KBM-7 (cell line): ENCODE measurements at regions not wholly inside any gene's neighbourhood (a gene's known extent, or its start where the extent isn't known, plus 50 kb on each side); places are given as distances from the start of the nearest gene placed in this dataset.
"Not testable (repeated sequence)": the region's sequence is repeated elsewhere in the genome, so short reads cannot be mapped to it uniquely, and the experiment has no call there.

Experiments used
- DNase-seq: peaks from one replicate; pipeline ENCODE4 v3.0.0-alpha.2; 2015
- in situ Hi-C: fragments of 300-500 bp; cut with MboI; formaldehyde crosslinking; loops from 2 replicates; pipeline ENCODE4 v1.14.3; 2020; ENCODE audit warnings: low sequenced_read_pairs, low pct_unique_long_range_greater_than_20kb, mixed read lengths

GRCh38 chrX:39690541-39691415 lies 407.0 kb downstream of the BCOR start:
- no peak for DNase-seq
- in situ Hi-C loops = no loop called here

- DNase-seq = no peak
- in situ Hi-C loops = no loop called here
These were observed 406.0 kb downstream of the BCOR start for GRCh38 chrX:39691724-39692123.

GRCh38 chrX:39692796-39693195 lies 405.0 kb downstream of the BCOR start:
- in situ Hi-C loops = no loop called here
- no peak for DNase-seq

- DNase-seq = no peak
- in situ Hi-C loops = no loop called here
These were observed 404.5 kb downstream of the BCOR start for GRCh38 chrX:39693298-39693697.

GRCh38 chrX:39702636-39703035 lies 395.1 kb downstream of the BCOR start:
- DNase-seq, in situ Hi-C loops: not testable (repeated sequence)

GRCh38 chrX:39703307-39703706 lies 394.5 kb downstream of the BCOR start:
- DNase-seq = no peak
- in situ Hi-C loops = no loop called here

DNA sequence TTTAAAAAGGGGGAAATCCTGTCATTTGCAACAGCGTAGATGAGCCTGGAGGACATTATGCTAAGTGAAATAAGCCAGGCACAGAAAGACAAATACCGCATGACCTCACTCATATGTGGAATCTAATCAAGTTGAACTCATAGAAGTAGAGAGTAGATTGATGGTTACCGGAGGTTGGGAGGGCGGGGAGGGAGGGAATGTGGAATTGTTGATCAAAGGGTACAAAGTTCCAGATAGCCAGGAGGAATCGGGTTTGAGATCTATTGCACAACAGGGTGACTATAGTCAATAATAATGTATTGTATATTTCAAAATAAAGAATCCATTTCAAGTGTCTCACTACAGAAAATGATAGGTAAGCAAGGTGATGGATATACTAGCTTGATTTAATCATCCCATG lies 393.2 kb downstream of the BCOR start:
- in situ Hi-C loops = no loop called here

DNA sequence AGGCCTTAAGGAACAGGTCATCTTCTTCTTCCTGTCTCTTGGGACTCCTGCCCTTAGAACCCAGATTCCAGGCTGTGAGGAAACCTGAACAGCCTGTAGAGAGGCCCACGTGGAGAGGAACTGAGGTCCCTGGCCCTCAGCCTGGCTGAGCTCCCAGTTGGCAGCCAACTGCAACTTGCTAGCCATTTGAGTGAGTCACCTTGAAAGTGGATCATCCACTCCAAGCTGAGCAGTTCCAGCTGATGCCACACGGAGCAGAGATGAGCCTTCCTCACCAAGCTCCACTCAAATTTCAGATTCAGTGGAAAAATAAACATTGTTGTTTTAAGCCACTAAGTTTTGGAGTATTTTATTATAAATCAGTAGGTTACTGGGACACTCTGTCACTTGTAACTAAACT lies 392.5 kb downstream of the BCOR start:
- DNase-seq = peak; percentile 39

More for the DNA sequence above, 393.2 kb downstream of the BCOR start:
- no peak for DNase-seq

GRCh38 chrX:39709364-39709763 lies 388.4 kb downstream of the BCOR start:
- in situ Hi-C loops = no loop called here
- DNase-seq = no peak

More for the DNA sequence above, 392.5 kb downstream of the BCOR start:
- in situ Hi-C loops = no loop called here

GRCh38 chrX:39709812-39710211 lies 387.9 kb downstream of the BCOR start:
- no peak for DNase-seq
- in situ Hi-C loops = no loop called here

DNA sequence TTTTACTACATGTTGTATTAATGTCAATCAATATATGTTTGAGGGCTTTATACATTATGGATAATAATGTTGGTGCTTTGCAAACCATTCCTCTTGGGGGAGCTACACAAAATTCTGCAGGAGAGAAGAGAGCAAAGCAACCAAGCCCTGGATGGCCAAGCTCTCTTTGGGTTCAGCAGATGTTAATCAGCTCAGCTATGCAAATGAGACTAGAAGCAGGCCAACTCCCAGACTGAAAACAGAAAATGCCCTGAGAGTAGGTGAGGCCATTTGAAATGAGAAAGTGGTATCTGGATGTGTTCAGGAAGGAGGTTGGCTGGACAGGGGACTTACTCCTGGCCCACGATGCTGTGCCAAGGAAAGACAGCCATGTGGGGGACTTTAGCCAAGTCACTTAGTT lies 387.0 kb downstream of the BCOR start:
- in situ Hi-C loops = no loop called here
- DNase-seq = no peak

DNA sequence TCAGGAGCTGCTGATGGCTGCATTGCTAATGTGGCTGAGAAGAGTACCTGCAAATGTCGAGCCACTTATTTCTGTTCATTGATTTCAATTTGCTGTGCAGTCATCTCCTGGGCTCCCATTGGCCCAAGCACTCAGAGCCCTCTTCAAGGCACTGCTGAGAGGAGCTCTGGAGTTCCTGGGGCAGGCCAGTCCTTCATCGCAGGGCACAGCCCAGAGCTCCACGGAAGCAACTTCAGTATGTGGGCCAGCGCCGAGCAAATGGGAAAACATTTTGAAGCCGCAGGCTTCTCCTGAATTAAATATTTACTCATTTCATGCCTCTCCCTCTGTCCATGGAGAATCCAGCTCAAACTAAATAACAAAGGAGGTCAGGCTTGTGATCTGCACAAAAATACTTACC lies 383.3 kb downstream of the BCOR start:
- in situ Hi-C loops = no loop called here
- DNase-seq = no peak

GRCh38 chrX:39716401-39716800 lies 381.4 kb downstream of the BCOR start:
- in situ Hi-C loops = no loop called here
- DNase-seq = no peak

- no peak for DNase-seq
- in situ Hi-C loops = no loop called here
These were observed 380.8 kb downstream of the BCOR start for GRCh38 chrX:39716802-39717540.

DNA sequence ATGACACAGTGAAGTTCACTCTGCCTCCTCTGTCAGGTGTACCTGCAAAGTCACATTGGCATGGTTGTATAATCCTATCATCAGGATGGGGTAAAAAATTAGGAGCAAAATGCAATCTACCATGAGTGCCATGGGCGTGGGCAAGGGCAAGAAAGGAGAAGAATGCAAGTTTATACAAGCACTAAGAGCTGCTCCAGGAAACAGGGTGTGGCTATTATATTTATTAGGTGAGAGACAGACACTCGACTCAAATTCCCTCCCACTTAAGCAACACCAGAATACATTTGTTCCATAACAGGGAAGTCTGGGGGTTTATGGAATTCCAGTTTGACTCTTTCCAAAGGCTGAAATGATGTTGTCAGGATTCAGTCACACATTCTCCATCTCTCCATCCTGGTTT lies 378.8 kb downstream of the BCOR start:
- in situ Hi-C loops = no loop called here

DNA sequence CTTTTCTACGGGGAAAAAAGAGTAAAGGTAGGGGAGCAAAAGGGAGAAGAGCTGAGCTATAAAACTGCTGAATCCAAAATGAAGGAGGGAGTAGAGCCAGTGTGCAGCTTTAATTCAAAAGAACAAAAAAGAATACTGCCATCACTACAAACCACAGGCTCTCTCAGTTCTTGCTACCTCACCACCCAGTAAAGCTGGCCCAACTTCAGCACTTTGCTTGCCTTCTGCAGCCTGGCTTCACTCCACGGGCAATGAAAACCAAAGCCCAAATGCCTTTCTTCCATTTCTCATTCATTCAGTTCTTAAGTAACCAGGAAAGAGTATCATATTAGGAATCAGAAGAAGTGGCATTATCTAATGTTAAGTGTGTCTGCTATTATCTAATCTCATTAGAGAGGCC lies 376.8 kb downstream of the BCOR start:
- in situ Hi-C loops = no loop called here

More for the DNA sequence above, 378.8 kb downstream of the BCOR start:
- no peak for DNase-seq

DNA sequence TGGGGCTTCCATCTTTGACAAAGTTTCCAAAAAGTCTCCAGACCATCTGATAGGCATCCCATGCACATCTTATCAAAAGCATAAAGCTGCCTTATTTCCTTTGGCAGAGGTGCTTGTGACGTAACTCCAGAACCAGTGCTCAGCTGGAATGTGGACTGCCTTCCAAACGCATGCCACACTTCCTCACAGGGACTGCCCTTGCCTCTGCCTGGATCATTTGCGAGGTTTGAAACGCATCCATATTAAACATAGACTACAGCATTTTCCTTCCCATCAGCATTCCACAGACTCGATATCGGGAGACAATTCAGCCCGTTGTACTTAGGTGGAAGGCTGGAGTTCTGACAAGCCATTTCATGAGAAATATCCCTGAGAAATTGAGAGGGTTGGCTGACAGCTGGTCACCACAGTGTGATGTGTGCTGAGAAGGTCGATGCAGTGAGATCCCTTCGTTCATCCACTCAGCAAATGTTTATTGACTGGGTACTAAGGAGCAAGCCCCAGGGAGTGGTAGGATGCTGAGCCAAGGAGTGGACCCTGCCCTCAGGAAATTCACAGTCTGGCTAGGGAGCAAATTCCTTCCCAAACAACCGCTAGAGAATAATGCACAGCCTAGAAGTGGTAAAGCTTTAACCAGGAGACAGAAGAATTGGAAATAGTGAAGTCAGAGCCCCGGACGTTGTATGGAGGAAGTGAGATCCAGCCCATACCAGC lies 376.0 kb downstream of the BCOR start:
- no peak for DNase-seq
- in situ Hi-C loops = no loop called here

More for the DNA sequence above, 376.8 kb downstream of the BCOR start:
- no peak for DNase-seq

DNA sequence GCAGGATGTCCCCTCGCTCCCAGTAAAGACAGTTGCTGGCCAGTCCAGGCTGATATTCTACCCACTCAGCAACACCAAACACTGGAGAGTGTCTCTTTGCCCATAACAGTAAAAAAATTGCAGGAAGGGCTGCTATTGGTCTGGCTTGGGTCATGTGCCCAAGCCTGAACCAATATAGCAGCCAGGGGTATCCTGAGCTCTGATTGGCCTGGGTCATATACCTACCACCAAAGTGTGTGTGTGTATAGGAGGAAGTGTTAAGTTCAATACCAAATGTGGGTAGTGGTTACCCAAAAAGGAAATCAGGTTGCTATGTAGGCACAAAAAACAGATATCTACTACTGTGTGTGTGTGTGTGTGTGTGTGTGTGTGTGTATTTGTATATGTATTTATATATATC lies 373.2 kb downstream of the BCOR start:
- DNase-seq = peak; percentile 65
- in situ Hi-C loops = no loop called here

DNA sequence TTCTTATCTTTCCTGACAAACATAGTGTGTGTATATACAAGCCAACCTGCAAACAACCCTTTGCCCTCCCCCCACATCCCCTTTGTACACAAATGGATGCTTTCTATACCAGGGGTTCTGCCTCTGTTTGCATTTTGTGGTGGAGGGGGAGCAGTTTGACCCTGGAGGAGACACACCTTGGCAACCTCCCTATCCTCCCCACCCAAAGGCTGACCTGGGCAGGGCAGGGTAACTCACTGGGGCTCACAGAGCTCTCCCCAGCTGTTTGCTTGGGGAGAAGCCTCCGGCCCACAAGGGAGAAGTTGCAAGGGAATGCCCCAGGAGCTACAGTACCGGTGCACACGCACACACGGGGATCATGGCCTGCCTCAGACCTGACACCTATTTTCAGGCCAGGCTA lies 372.6 kb downstream of the BCOR start:
- no peak for DNase-seq
- in situ Hi-C loops = no loop called here
